ENCODE measurements at regions not wholly inside any gene's neighbourhood (a gene's known extent, or its start where the extent isn't known, plus 50 kb on each side); places are given as distances from the start of the nearest gene placed in this dataset.

- TF ChIP-seq, protein P1, sequence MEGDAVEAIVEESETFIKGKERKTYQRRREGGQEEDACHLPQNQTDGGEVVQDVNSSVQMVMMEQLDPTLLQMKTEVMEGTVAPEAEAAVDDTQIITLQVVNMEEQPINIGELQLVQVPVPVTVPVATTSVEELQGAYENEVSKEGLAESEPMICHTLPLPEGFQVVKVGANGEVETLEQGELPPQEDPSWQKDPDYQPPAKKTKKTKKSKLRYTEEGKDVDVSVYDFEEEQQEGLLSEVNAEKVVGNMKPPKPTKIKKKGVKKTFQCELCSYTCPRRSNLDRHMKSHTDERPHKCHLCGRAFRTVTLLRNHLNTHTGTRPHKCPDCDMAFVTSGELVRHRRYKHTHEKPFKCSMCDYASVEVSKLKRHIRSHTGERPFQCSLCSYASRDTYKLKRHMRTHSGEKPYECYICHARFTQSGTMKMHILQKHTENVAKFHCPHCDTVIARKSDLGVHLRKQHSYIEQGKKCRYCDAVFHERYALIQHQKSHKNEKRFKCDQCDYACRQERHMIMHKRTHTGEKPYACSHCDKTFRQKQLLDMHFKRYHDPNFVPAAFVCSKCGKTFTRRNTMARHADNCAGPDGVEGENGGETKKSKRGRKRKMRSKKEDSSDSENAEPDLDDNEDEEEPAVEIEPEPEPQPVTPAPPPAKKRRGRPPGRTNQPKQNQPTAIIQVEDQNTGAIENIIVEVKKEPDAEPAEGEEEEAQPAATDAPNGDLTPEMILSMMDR (IDR thresholded peaks at IDR 0.05; ENCODE audit: insufficient read depth, low read length): no peak
- TF ChIP-seq, protein P2, sequence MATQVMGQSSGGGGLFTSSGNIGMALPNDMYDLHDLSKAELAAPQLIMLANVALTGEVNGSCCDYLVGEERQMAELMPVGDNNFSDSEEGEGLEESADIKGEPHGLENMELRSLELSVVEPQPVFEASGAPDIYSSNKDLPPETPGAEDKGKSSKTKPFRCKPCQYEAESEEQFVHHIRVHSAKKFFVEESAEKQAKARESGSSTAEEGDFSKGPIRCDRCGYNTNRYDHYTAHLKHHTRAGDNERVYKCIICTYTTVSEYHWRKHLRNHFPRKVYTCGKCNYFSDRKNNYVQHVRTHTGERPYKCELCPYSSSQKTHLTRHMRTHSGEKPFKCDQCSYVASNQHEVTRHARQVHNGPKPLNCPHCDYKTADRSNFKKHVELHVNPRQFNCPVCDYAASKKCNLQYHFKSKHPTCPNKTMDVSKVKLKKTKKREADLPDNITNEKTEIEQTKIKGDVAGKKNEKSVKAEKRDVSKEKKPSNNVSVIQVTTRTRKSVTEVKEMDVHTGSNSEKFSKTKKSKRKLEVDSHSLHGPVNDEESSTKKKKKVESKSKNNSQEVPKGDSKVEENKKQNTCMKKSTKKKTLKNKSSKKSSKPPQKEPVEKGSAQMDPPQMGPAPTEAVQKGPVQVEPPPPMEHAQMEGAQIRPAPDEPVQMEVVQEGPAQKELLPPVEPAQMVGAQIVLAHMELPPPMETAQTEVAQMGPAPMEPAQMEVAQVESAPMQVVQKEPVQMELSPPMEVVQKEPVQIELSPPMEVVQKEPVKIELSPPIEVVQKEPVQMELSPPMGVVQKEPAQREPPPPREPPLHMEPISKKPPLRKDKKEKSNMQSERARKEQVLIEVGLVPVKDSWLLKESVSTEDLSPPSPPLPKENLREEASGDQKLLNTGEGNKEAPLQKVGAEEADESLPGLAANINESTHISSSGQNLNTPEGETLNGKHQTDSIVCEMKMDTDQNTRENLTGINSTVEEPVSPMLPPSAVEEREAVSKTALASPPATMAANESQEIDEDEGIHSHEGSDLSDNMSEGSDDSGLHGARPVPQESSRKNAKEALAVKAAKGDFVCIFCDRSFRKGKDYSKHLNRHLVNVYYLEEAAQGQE (IDR thresholded peaks at IDR 0.05; ENCODE audit: insufficient replicate concordance, low read depth): no peak
- no peak for TF ChIP-seq GABPA (IDR thresholded peaks at IDR 0.05; ENCODE audit: low read depth)
- no peak for TF ChIP-seq POLR2AphosphoS5 (IDR thresholded peaks at IDR 0.05; ENCODE audit: low read depth)
- no peak for TF ChIP-seq SPI1 (IDR thresholded peaks at IDR 0.05; ENCODE audit: borderline replicate concordance, low read depth)
These were observed 648.4 kb upstream of the GBE1 start for GRCh38 chr3:82409842-82410241.

Measured in HL-60 (cell line).